Esophagus muscularis mucosa (tissue), 4 donors: ENCODE measurements at regions not wholly inside any gene's neighbourhood (a gene's known extent, or its start where the extent isn't known, plus 50 kb on each side); places are given as distances from the start of the nearest gene placed in this dataset.

ENCODE experiments used
- DNase-seq: peaks from one replicate; pipeline ENCODE4 v3.0.0-alpha.2; 2017; ENCODE audit errors: extremely low spot score
- H3K27ac ChIP-seq, 4 donors: fragments of 200-600 bp; sonication (generic); replicated peaks in 1 of 4; 1 replicate in 3 of 4; 2 replicates in 1 of 4; pipeline ENCODE4 v1.5.1; 2016 to 2019; ENCODE audit warnings: mild to moderate bottlenecking in 1 of 4
- H3K27me3 ChIP-seq, 4 donors: fragments of 200-600 bp; sonication (generic); one replicate each; pipeline versions ENCODE4 v1.5.1 to v1.6.0; 2016 to 2019
- H3K36me3 ChIP-seq, 4 donors: fragments of 200-600 bp; sonication (generic); one replicate each; pipeline ENCODE4 v1.5.1; 2016 to 2019
- H3K4me1 ChIP-seq, 4 donors: fragments of 200-600 bp; sonication (generic); one replicate each; pipeline ENCODE4 v1.5.1; 2016 to 2019
- H3K4me3 ChIP-seq, 4 donors: fragments of 200-600 bp; sonication (generic); 1 replicate in 2 of 4; 2 replicates in 2 of 4; pipeline ENCODE4 v1.5.1; 2016 to 2019; ENCODE audit warnings: mild to moderate bottlenecking in 4 of 4, moderate library complexity in 1 of 4
- H3K9me3 ChIP-seq, 4 donors: fragments of 200-600 bp; sonication (generic); 1 replicate in 3 of 4; 2 replicates in 1 of 4; pipeline ENCODE4 v1.5.1; 2016 to 2019
- EP300 ChIP-seq: sonication (generic); formaldehyde crosslinking; IDR thresholded peaks from one replicate; pipeline ENCODE4 v1.6.1; 2017; ENCODE audit warnings: antibody characterized with exemption
- POLR2A ChIP-seq: fragments of 450-650 bp; IDR thresholded peaks from one replicate; pipeline ENCODE4 v1.6.1; 2017; ENCODE audit warnings: antibody characterized with exemption, moderate library complexity, mild to moderate bottlenecking, low read depth
- POLR2AphosphoS5 ChIP-seq, 2 donors: sonication (generic); formaldehyde crosslinking; IDR thresholded peaks; one replicate each; pipeline ENCODE4 v1.6.1; 2017; ENCODE audit warnings: antibody characterized with exemption in 2 of 2
- WGBS: methylation state at CpG from one replicate; pipeline ENCODE4 v1.1.5; 2018; 5-methylcytosine and 5-hydroxymethylcytosine counted together
- intact Hi-C: fragments of 100-400 bp; cut with DNase I; formaldehyde crosslinking; loops from one replicate; pipeline ENCODE4 v1.15.1; 2023
- TF ChIP-seq, protein P1 (sequence below), 3 experiments: fragments of 200-600 bp in 2 of 3; fragments of 450-650 bp in 1 of 3; sonication (generic) in 2 of 3; IDR thresholded peaks; one replicate each; pipeline ENCODE4 v1.5.1; 2017 to 2019; ENCODE audit warnings: antibody characterized with exemption in 3 of 3, mild to moderate bottlenecking in 2 of 3, moderate library complexity in 1 of 3

DNA sequence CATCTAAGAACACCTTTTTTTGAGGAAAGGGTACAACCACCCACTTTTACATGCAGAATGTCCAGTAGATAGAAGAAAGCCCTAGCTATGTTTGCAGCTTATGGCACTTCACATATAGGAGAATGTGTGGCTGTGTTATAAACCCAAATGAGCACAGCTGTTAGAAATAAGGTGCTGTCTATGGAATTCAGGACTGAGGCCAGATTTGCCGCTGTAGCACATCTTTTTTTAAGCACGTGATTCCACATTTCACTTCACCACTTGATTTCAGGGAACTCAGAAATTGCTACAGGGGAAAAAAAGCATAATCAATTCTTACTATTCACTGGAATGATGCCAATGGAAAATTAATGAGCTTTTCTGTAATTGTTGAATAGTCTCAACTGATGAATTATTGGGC is 147.2 kb upstream of the ADAMTS5 start:
- no peak for TF ChIP-seq POLR2A
- no peak for TF ChIP-seq POLR2AphosphoS5 (IDR thresholded peaks at IDR 0.05)
- TF ChIP-seq, protein P1, sequence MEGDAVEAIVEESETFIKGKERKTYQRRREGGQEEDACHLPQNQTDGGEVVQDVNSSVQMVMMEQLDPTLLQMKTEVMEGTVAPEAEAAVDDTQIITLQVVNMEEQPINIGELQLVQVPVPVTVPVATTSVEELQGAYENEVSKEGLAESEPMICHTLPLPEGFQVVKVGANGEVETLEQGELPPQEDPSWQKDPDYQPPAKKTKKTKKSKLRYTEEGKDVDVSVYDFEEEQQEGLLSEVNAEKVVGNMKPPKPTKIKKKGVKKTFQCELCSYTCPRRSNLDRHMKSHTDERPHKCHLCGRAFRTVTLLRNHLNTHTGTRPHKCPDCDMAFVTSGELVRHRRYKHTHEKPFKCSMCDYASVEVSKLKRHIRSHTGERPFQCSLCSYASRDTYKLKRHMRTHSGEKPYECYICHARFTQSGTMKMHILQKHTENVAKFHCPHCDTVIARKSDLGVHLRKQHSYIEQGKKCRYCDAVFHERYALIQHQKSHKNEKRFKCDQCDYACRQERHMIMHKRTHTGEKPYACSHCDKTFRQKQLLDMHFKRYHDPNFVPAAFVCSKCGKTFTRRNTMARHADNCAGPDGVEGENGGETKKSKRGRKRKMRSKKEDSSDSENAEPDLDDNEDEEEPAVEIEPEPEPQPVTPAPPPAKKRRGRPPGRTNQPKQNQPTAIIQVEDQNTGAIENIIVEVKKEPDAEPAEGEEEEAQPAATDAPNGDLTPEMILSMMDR (IDR thresholded peaks at IDR 0.05), result no peak
- TF ChIP-seq EP300, result no peak
- no peak overlapping the region for H3K4me3 ChIP-seq
- intact Hi-C loops, result no loop called here
- no peaks in the 10 kb centered on the region for H3K27me3 ChIP-seq
- 81% methylated on average over 2 of the region's 2 CpGs for WGBS
- H3K27ac ChIP-seq, result no peak overlapping the region
- no peaks in the 10 kb centered on the region for H3K9me3 ChIP-seq
- H3K36me3 ChIP-seq, result no peaks in the 10 kb centered on the region
- H3K4me1 ChIP-seq, result peaks cover 0 to 2% (median 0%) of the 10 kb centered on the region in 4 donors
- DNase-seq, result no peak

DNA sequence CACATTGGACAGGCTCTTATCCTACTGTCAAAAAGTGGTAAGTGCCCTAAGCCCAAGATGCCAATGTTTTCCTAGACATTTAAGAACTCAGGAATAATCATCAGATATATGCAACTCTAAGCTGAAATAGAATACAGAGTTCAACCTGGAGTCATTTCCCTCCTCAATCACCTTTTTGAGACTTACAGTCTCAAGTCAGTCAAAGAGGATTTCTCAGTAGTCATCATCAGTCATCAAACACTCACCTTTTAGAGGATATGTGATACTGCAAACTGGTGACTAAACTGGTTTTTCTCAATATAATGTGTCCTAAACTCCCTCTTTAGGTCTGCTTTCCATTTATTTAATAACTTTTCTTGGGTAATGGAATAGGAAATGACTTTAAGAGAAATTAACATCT is 145.3 kb upstream of the ADAMTS5 start:
- TF ChIP-seq POLR2A (no peak), POLR2AphosphoS5 (IDR thresholded peaks at IDR 0.05) (no peak), EP300 (no peak)
- TF ChIP-seq, protein P1 (IDR thresholded peaks at IDR 0.05), result no peak
- intact Hi-C loops, result no loop called here
- Histone ChIP-seq H3K9me3 (no peaks in the 10 kb centered on the region), H3K4me3 (no peak overlapping the region), H3K27ac (no peak overlapping the region), H3K4me1 (peaks cover 0 to 13% (median 4%) of the 10 kb centered on the region in 4 donors), H3K36me3 (no peaks in the 10 kb centered on the region), H3K27me3 (no peaks in the 10 kb centered on the region)
- DNase-seq, result no peak

DNA sequence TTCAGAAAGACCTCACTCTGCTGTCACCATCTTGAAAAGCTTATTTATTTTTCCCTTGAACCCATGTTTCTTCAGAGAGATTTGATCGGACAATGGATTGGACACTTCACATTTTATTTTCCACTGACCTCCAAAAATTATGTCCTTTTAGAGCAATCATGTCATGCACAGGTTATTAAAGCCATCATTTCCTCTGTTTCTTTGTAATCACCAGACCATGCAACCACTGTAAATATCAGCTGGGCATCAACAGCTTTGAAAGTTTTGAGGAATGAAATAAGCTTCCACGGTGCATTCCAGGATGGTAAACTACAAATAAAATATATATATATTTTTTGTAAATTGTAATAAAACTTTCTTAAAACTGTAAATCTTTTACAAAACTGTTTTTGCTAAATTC is 144.1 kb upstream of the ADAMTS5 start:
- Histone ChIP-seq H3K36me3 (no peaks in the 10 kb centered on the region), H3K4me1 (peaks cover 0 to 13% (median 4%) of the 10 kb centered on the region in 4 donors), H3K9me3 (no peaks in the 10 kb centered on the region), H3K27ac (no peak overlapping the region), H3K4me3 (no peak overlapping the region), H3K27me3 (no peaks in the 10 kb centered on the region)
- TF ChIP-seq POLR2AphosphoS5 (IDR thresholded peaks at IDR 0.05) (no peak), POLR2A (no peak)
- no peak for DNase-seq
- intact Hi-C loops, result no loop called here
- WGBS, result 50% methylated on average over 2 of the region's 2 CpGs

DNA sequence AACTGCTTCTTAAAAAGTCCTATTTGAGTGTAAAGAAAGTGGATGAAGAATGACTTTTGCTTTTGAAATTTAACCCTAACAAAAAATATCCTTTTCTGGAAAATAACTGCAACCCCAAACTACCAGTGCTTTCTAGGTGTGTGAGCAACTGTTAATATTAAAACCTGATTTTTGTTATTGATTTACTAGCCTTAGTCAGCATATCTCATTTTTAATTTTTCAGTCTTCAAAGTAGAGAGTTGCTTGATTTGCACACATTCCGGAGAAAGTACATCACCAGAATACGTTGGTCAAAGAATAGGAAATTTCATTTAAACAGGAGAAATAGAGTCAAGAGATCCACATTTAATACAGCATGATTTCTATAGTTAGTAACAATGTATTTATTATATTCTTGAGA is 141.8 kb upstream of the ADAMTS5 start:
- no peaks in the 10 kb centered on the region for H3K27me3 ChIP-seq
- intact Hi-C loops, result no loop called here
- H3K27ac ChIP-seq, result no peak overlapping the region
- no peaks in the 10 kb centered on the region for H3K9me3 ChIP-seq
- H3K36me3 ChIP-seq, result no peaks in the 10 kb centered on the region
- peaks cover 0 to 13% (median 4%) of the 10 kb centered on the region in 4 donors for H3K4me1 ChIP-seq
- H3K4me3 ChIP-seq, result no peak overlapping the region
- no peak for DNase-seq
- 86% methylated on average over 2 of the region's 2 CpGs for WGBS
- TF ChIP-seq POLR2A (no peak), EP300 (no peak), POLR2AphosphoS5 (IDR thresholded peaks at IDR 0.05) (no peak)
- TF ChIP-seq, protein P1 (IDR thresholded peaks at IDR 0.05), result no peak

DNA sequence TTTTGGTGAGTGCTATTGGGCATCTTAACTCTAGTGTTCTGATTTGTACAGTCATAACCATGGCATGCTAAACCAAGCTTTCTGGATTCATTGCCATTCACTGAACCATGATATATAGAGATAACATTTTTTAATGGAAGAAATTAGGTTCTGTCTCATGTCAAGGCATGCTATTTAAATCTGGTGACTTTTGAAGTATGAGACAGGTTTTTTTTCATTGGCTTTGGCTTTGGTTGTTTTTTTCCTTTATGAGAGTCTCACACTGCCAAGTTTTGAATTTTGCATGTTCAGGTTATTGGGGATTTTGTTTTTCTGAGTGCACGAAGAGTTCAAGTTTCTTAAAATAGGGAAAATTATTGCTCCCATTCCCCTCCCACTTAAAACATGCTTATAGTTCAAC is 141.3 kb upstream of the ADAMTS5 start:
- intact Hi-C loops, result no loop called here
- no peak for DNase-seq
- Histone ChIP-seq H3K4me1 (peaks cover 0 to 13% (median 4%) of the 10 kb centered on the region in 4 donors), H3K27me3 (no peaks in the 10 kb centered on the region), H3K36me3 (no peaks in the 10 kb centered on the region), H3K27ac (no peak overlapping the region), H3K4me3 (no peak overlapping the region), H3K9me3 (no peaks in the 10 kb centered on the region)
- no peak for TF ChIP-seq EP300
- no peak for TF ChIP-seq POLR2A
- TF ChIP-seq POLR2AphosphoS5 (IDR thresholded peaks at IDR 0.05), result no peak
- TF ChIP-seq, protein P1 (IDR thresholded peaks at IDR 0.05), result no peak
- WGBS, result 35% methylated on average over 1 of the region's 1 CpG
